ENCODE measurements at regions not wholly inside any gene's neighbourhood (a gene's known extent, or its start where the extent isn't known, plus 50 kb on each side); places are given as distances from the start of the nearest gene placed in this dataset.

GRCh38 chr11:129723146-129723760 is 92.4 kb upstream of the TMEM45B start:
- no peak for TF ChIP-seq POLR2A (IDR thresholded peaks at IDR 0.05)
- TF ChIP-seq, protein P1, sequence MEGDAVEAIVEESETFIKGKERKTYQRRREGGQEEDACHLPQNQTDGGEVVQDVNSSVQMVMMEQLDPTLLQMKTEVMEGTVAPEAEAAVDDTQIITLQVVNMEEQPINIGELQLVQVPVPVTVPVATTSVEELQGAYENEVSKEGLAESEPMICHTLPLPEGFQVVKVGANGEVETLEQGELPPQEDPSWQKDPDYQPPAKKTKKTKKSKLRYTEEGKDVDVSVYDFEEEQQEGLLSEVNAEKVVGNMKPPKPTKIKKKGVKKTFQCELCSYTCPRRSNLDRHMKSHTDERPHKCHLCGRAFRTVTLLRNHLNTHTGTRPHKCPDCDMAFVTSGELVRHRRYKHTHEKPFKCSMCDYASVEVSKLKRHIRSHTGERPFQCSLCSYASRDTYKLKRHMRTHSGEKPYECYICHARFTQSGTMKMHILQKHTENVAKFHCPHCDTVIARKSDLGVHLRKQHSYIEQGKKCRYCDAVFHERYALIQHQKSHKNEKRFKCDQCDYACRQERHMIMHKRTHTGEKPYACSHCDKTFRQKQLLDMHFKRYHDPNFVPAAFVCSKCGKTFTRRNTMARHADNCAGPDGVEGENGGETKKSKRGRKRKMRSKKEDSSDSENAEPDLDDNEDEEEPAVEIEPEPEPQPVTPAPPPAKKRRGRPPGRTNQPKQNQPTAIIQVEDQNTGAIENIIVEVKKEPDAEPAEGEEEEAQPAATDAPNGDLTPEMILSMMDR (IDR thresholded peaks at IDR 0.05) = no peak
